ENCODE measurements at regions not wholly inside any gene's neighbourhood (a gene's known extent, or its start where the extent isn't known, plus 50 kb on each side); places are given as distances from the start of the nearest gene placed in this dataset.

GRCh38 chr7:124996778-124997177 lies 67.2 kb upstream of the POT1 start:
- no peak for DNase-seq

DNA sequence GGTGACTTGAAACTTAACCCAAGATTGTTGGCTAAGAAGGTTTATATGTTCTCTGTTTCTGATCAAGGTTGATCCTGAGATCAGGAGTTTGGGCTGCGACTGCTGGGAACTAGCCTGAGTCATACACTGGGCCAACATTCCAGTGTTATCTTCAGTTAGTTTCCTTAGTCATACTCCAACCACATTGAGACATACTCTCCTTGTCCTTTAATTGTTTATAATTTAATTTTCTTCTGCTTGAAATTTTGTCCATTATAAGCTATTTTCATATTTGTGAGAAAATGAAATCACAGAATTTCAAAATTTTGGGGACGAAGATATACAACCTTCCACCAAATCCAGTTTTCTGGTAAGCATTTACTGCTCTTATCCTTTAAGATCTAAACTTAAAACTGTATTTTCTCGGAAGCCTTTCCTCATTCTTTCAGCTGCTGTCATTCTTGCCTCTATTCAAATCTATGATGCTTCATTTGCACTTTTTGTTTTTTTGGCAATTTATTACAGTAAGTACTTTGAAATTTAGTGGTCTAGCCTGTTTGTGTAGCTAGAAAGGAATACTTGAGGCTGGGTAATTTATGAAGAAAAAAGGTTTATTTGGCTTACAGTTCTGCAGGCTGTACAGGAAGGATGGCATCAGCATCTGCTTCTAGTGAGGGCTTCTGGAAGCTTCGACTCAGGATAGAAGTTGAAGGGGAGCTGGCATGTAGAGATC lies 63.4 kb upstream of the POT1 start:
- DNase-seq, result no peak

DNA sequence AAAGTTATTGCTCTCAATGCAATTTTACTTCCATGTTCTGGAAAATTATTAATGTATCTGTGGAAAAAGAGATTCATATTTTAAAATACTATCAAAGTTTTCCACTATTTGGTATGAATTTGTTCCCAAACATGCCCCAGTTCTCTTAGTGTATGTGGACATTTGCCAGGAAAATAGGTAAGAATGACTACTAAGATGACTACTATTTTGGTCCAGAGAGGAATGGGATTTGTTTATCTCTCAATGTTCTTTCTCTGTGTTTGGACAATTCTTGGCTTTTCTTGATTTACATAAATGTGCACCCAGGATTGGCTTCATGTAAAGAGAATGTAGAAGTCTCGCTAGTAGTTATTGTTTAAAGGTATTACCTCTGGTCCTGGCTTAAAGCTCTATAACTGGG lies 60.3 kb upstream of the POT1 start:
- no peak for DNase-seq

Data from inflammatory macrophage (primary cell).